GM06990 (cell line): ENCODE measurements at regions not wholly inside any gene's neighbourhood (a gene's known extent, or its start where the extent isn't known, plus 50 kb on each side); places are given as distances from the start of the nearest gene placed in this dataset.

Experiments used
- DNase-seq: peaks from one replicate; pipeline ENCODE4 v3.0.0-alpha.2; 2011; ENCODE audit not compliant: insufficient read length; ENCODE audit errors: extremely low read depth
- H3K27me3 ChIP-seq: replicated peaks from 2 replicates; pipeline ENCODE4 v1.6.0; 2011; ENCODE audit warnings: low read length; ENCODE audit not compliant: control insufficient read depth, insufficient read depth
- H3K36me3 ChIP-seq: 2 replicates; pipeline ENCODE4 v1.5.1; 2011; ENCODE audit warnings: low read length; ENCODE audit not compliant: control insufficient read depth, insufficient read depth
- H3K4me3 ChIP-seq: replicated peaks from 2 replicates; pipeline ENCODE4 v1.5.1; 2011; ENCODE audit warnings: low read depth, mild to moderate bottlenecking, control low read depth, low read length
- TF ChIP-seq, protein P1 (sequence below): IDR thresholded peaks from 2 replicates; pipeline ENCODE4 v1.5.1; 2011; ENCODE audit warnings: low read length, control low read depth, mild to moderate bottlenecking, inconsistent platforms; ENCODE audit not compliant: insufficient read depth, poor library complexity, severe bottlenecking

DNA sequence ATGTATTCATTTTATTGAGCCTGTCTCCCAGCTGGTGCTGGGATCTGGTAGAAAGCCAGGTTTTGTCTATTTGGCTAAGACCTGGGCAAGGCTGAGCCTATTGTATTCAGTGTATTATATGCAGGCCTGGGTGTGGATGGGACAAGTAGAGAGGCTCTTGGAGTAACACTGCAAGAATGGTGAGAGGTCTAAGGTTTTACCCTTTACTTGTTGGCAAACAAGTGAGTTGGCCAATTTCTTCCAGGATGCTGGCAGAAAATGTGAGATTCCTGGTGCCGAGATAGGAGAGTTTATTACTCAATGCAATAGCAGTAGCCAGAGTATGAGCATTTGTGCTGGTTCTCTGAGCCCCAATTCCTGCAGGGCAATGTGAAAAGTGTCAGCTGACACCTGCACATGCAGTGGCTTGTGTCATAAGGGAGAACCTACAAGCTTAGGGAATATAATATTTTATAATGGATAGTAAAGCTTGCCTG, 141.7 kb upstream of the PRLR start:
- DNase-seq, result no peak
- no peaks in the 10 kb centered on the region for H3K36me3 ChIP-seq
- no peaks in the 10 kb centered on the region for H3K27me3 ChIP-seq
- TF ChIP-seq, protein P1, sequence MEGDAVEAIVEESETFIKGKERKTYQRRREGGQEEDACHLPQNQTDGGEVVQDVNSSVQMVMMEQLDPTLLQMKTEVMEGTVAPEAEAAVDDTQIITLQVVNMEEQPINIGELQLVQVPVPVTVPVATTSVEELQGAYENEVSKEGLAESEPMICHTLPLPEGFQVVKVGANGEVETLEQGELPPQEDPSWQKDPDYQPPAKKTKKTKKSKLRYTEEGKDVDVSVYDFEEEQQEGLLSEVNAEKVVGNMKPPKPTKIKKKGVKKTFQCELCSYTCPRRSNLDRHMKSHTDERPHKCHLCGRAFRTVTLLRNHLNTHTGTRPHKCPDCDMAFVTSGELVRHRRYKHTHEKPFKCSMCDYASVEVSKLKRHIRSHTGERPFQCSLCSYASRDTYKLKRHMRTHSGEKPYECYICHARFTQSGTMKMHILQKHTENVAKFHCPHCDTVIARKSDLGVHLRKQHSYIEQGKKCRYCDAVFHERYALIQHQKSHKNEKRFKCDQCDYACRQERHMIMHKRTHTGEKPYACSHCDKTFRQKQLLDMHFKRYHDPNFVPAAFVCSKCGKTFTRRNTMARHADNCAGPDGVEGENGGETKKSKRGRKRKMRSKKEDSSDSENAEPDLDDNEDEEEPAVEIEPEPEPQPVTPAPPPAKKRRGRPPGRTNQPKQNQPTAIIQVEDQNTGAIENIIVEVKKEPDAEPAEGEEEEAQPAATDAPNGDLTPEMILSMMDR, result no peak
- H3K4me3 ChIP-seq, result no peak overlapping the region

DNA sequence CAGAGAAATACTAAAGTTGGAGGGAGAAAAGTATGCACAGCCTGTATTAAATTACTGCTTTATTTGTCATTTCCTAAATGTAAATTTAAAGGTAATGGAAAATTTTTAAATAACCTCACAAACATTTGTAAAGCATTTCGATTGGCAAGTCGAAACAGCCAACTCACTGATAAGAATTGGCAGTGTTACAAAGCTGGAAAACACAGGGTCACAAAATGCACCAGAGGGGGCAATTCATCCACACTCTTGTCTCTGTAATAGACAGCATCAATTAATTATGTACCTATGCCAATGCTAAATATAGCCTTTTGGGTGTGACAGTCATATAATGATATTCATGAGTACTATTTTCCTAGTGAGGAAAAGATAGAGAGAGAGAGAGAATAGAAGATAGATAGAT, 140.6 kb upstream of the PRLR start:
- no peak for DNase-seq
- Histone ChIP-seq H3K27me3 (no peaks in the 10 kb centered on the region), H3K36me3 (no peaks in the 10 kb centered on the region), H3K4me3 (no peak overlapping the region)
- TF ChIP-seq, protein P1, result no peak

DNA sequence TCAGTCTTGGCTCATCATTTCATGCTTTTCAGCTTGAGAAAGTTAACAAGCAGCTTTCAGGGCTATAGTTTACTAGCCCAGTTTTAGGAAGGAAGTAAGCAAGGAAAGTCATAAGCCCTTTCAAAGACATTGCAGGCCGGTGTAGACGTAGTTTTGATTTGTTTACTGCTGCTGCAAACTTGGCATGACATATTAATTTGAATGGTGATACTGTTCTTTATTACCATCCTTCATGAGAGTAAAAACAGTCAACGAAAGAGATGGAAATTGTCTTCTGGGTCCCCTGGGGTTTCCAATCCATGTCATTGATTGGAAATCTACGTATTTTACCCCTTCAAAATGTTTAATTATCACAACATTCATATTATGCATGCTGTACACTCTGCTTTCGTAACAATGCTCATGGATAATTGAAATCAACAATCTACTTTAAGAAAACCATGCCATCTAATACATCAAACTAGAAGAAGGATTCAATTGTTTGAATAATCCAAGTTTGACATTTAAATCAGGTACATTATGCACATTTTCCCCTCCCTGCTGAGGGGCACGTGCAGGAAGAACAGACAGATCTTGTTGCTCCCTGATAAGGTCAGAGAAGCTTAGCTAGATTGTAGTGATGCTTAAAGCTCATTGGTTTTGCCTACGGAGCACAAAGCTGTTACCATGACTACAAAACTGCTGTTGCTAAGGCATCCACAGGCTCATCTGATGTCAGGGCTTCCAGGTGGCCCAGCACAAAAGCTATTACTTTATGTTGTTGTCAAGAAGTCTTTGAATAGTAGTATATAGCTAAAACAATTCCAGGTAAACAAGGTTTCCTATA, 139.9 kb upstream of the PRLR start:
- Histone ChIP-seq H3K36me3 (no peaks in the 10 kb centered on the region), H3K4me3 (no peak overlapping the region), H3K27me3 (no peaks in the 10 kb centered on the region)
- TF ChIP-seq, protein P1, result no peak
- DNase-seq, result no peak

DNA sequence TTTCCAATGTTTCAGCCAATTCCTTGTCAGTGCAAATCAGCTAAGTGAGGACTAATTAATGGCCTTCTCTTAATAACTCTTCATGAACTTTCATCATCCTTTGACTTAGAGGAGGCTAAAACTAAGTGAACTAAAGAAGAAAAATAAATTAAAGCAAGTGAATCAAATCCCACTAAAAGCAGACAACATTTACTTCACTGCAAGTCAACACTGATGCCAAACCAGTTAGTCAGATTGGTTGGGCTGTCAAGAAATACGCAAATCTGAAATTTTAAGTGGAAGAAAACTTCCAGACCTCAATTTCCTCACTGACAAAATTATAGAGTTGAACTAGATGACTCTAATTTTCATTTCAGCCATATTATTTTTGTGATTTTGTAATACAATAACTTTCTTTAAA, 137.2 kb upstream of the PRLR start:
- DNase-seq, result no peak
- no peaks in the 10 kb centered on the region for H3K27me3 ChIP-seq
- TF ChIP-seq, protein P1, result no peak
- no peaks in the 10 kb centered on the region for H3K36me3 ChIP-seq
- no peak overlapping the region for H3K4me3 ChIP-seq

DNA sequence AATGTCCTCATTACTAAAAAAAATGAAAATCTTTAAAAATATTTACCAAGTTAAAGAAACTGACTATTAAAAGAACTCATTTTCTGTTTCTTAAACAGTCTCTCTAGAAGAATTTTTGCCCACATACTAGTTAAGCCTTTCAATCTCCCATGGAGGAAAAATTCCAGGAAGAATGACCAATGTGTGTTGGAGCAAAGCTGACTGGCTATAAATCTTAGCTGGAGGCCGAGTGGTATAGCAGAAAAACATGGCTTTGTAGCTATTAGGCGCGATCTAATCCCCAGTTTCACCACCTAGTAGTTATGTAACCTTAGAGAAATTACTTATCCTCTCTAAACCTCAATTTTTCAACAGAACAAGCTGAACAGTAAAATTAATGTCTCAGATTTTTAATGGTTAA, 135.5 kb upstream of the PRLR start:
- Histone ChIP-seq H3K36me3 (no peaks in the 10 kb centered on the region), H3K4me3 (no peak overlapping the region), H3K27me3 (no peaks in the 10 kb centered on the region)
- TF ChIP-seq, protein P1, result no peak
- no peak for DNase-seq
